IMR-90 (cell line): ENCODE measurements at regions not wholly inside any gene's neighbourhood (a gene's known extent, or its start where the extent isn't known, plus 50 kb on each side); places are given as distances from the start of the nearest gene placed in this dataset.

Experiments used
- ATAC-seq: fragments of 200-7000 bp; cut with Tn5 transposase; 2 replicates; pipeline ENCODE4 v1.9.1; 2020; ENCODE audit warnings: low read depth, mild to moderate bottlenecking, moderate library complexity
- BruUV-seq: library from RNA; stranded (reverse); fragments of 400-500 nt; replicated peaks from 2 replicates; lab custom pipeline; 2021; lab: Mats Ljungman, UMichigan
- CTCF ChIA-PET: fragments of 300-600 bp; formaldehyde crosslinking; extraction: SDS; loops from one replicate; lab custom pipeline; 2021; ENCODE audit warnings: antibody characterized with exemption; lab: Yijun Ruan, JAX
- POLR2A ChIA-PET: fragments of 300-600 bp; sonication (Branson Sonifier 250); formaldehyde crosslinking; loops from one replicate; lab custom pipeline; 2022; ENCODE audit warnings: antibody characterized with exemption; ENCODE audit not compliant: unreplicated experiment; lab: Charles Lee
- DNase-seq: peaks from one replicate; pipeline ENCODE4 v3.0.0; 2013
- H2AFZ ChIP-seq: replicated peaks from 2 replicates; pipeline ENCODE3; 2013; ENCODE audit warnings: low read length, mild to moderate bottlenecking; ENCODE audit not compliant: poor library complexity
- H2AK5ac ChIP-seq: 2 replicates; pipeline ENCODE4 v1.6.1; 2013; ENCODE audit warnings: low read depth, low read length, inconsistent platforms
- H2AK9ac ChIP-seq: replicated peaks from 2 replicates; pipeline ENCODE3; 2013; ENCODE audit warnings: mild to moderate bottlenecking, low read depth, low read length, moderate library complexity; ENCODE audit not compliant: poor library complexity
- H2BK120ac ChIP-seq: 2 replicates; pipeline ENCODE4 v1.6.1; 2013; ENCODE audit warnings: low read depth, low read length, inconsistent platforms
- H2BK15ac ChIP-seq: 3 replicates; pipeline ENCODE4 v1.6.1; 2013; ENCODE audit warnings: low read depth, low read length, inconsistent platforms
- H2BK20ac ChIP-seq: 2 replicates; pipeline ENCODE4 v1.6.1; 2013; ENCODE audit warnings: low read depth, mild to moderate bottlenecking, inconsistent platforms, low read length, moderate library complexity
- H2BK5ac ChIP-seq: 2 replicates; pipeline ENCODE4 v1.6.1; 2013; ENCODE audit warnings: mild to moderate bottlenecking, low read depth, low read length, inconsistent platforms; ENCODE audit not compliant: poor library complexity, severe bottlenecking
- H3K14ac ChIP-seq: replicated peaks from 2 replicates; pipeline ENCODE4 v1.6.1; 2013; ENCODE audit warnings: low read depth, low read length, inconsistent platforms
- H3K18ac ChIP-seq: 2 replicates; pipeline ENCODE4 v1.6.1; 2013; ENCODE audit warnings: low read depth, low read length, control low read depth
- H3K23ac ChIP-seq: 2 replicates; pipeline ENCODE4 v1.6.1; 2013; ENCODE audit warnings: low read depth, low read length, inconsistent platforms
- H3K27ac ChIP-seq: 2 replicates; pipeline ENCODE4 v1.5.1; 2013; ENCODE audit warnings: mild to moderate bottlenecking, control low read depth, low read length; ENCODE audit not compliant: insufficient read depth
- H3K27me3 ChIP-seq: 2 replicates; pipeline ENCODE4 v1.6.1; 2013; ENCODE audit warnings: low read length; ENCODE audit not compliant: control insufficient read depth, insufficient read depth
- H3K36me3 ChIP-seq: 2 replicates; pipeline ENCODE4 v1.6.1; 2013; ENCODE audit warnings: low read length, mixed read lengths; ENCODE audit not compliant: control insufficient read depth, insufficient read depth
- H3K4ac ChIP-seq: 2 replicates; pipeline ENCODE4 v1.6.1; 2013; ENCODE audit warnings: low read depth, low read length, inconsistent platforms
- H3K4me1 ChIP-seq: 2 replicates; pipeline ENCODE4 v1.6.1; 2013; ENCODE audit warnings: low read length, mixed read lengths; ENCODE audit not compliant: control insufficient read depth, insufficient read depth
- H3K4me2 ChIP-seq: 2 replicates; pipeline ENCODE4 v1.6.1; 2013; ENCODE audit warnings: low read depth, mild to moderate bottlenecking, control low read depth, low read length, moderate library complexity
- H3K4me3 ChIP-seq: 2 replicates; pipeline ENCODE4 v1.5.1; 2013; ENCODE audit warnings: low read depth, mild to moderate bottlenecking, control low read depth, low read length, moderate library complexity; ENCODE audit not compliant: insufficient read depth
- H3K56ac ChIP-seq: 2 replicates; pipeline ENCODE4 v1.6.1; 2013; ENCODE audit warnings: low read length, inconsistent platforms; ENCODE audit not compliant: insufficient read depth; ENCODE audit errors: extremely low read depth
- H3K79me1 ChIP-seq, 2 experiments: 2 replicates each; pipeline ENCODE4 v1.6.1; 2013; ENCODE audit warnings: low read length in 2 of 2, inconsistent platforms in 1 of 2, low read depth in 1 of 2
- H3K9ac ChIP-seq: 2 replicates; pipeline ENCODE4 v1.6.1; 2013; ENCODE audit warnings: low read depth, low read length, control low read depth
- H3K9me1 ChIP-seq: 2 replicates; pipeline ENCODE4 v1.6.1; 2013; ENCODE audit warnings: low read length, inconsistent platforms; ENCODE audit not compliant: insufficient read depth
- H3K9me3 ChIP-seq: 2 replicates; pipeline ENCODE4 v1.6.1; 2013; ENCODE audit warnings: low read length; ENCODE audit not compliant: control insufficient read depth, insufficient read depth
- H4K20me1 ChIP-seq: 2 replicates; pipeline ENCODE4 v1.6.1; 2013; ENCODE audit warnings: low read length, inconsistent platforms; ENCODE audit not compliant: insufficient read depth
- H4K5ac ChIP-seq: 2 replicates; pipeline ENCODE4 v1.6.1; 2013; ENCODE audit warnings: mild to moderate bottlenecking, low read depth, low read length, control low read depth
- H4K8ac ChIP-seq, 2 experiments: 2 replicates each; pipeline ENCODE4 v1.6.1; 2013; ENCODE audit warnings: low read depth in 2 of 2, low read length in 2 of 2, control low read depth in 1 of 2, inconsistent platforms in 1 of 2
- H4K91ac ChIP-seq: 2 replicates; pipeline ENCODE4 v1.6.1; 2013; ENCODE audit warnings: low read depth, low read length, inconsistent platforms; ENCODE audit not compliant: insufficient read depth
- CTCF ChIP-seq: conservative IDR thresholded peaks from 2 replicates; pipeline ENCODE4 v1.5.1; 2012; ENCODE audit warnings: mild to moderate bottlenecking, low read depth, low read length, improper control_type of control experiment
- FOS ChIP-seq: fragments of 150-350 bp; IDR thresholded peaks from 2 replicates; pipeline ENCODE4 v1.6.1; 2016; ENCODE audit warnings: low read depth, low read length
- POLR2A ChIP-seq: IDR thresholded peaks from 2 replicates; pipeline ENCODE4 v1.6.1; 2012; ENCODE audit warnings: mild to moderate bottlenecking, low read depth, low read length
- RAD21 ChIP-seq: IDR thresholded peaks from 2 replicates; pipeline ENCODE4 v1.6.1; 2012; ENCODE audit warnings: low read length, improper control_type of control experiment
- RCOR1 ChIP-seq: IDR thresholded peaks from 2 replicates; pipeline ENCODE4 v1.6.1; 2012; ENCODE audit warnings: mild to moderate bottlenecking, low read length, improper control_type of control experiment; ENCODE audit not compliant: insufficient replicate concordance
- RFX5 ChIP-seq: IDR thresholded peaks from 2 replicates; pipeline ENCODE4 v1.8.0; 2012; ENCODE audit warnings: low read depth, mild to moderate bottlenecking, low read length, moderate library complexity
- SMC3 ChIP-seq: fragments of 150-350 bp; IDR thresholded peaks from 2 replicates; pipeline ENCODE4 v1.6.1; 2016; ENCODE audit warnings: low read depth, mild to moderate bottlenecking, antibody characterized with exemption, low read length, moderate library complexity
- USF2 ChIP-seq: fragments of 150-350 bp; IDR thresholded peaks from 2 replicates; pipeline ENCODE4 v1.6.1; 2017; ENCODE audit warnings: mild to moderate bottlenecking, antibody characterized with exemption, low read length, low read depth
- WGBS, 2 experiments: methylation state at CpG; one replicate each; pipeline versions ENCODE4 v1.1.5 to v1.1.7; 2013; ENCODE audit warnings: missing lambda C conversion rate in 2 of 2; ENCODE audit not compliant: insufficient read length in 1 of 2; ENCODE audit errors: extremely low coverage in 2 of 2; 5-methylcytosine and 5-hydroxymethylcytosine counted together
- dilution Hi-C: fragments of 300-500 bp; cut with HindIII; formaldehyde crosslinking; loops from one replicate; pipeline ENCODE4 v1.14.3; 2018; ENCODE audit warnings: low sequenced_read_pairs; ENCODE audit not compliant: unreplicated experiment
- in situ Hi-C: fragments of 300-500 bp; cut with MboI; formaldehyde crosslinking; loops from 3 replicates; pipeline ENCODE4 v1.14.3; 2019; ENCODE audit warnings: low sequenced_read_pairs, inconsistent platforms, mixed read lengths
- intact Hi-C: fragments of 100-400 bp; cut with micrococcal nuclease; formaldehyde crosslinking; loops from 2 replicates; pipeline ENCODE4 v1.10.0; 2022

- dilution Hi-C loops (no loop called here), in situ Hi-C loops (no loop called here), intact Hi-C loops (no loop called here)
- Histone ChIP-seq H3K56ac (no peak overlapping the region), H3K18ac (no peak overlapping the region), H2BK5ac (no peak overlapping the region), H3K9ac (no peak overlapping the region), H3K4me1 (no peaks in the 10 kb centered on the region), H2BK15ac (no peak overlapping the region), H3K27ac (no peak overlapping the region), H3K14ac (no peak overlapping the region), H2AK5ac (no peak overlapping the region), H3K4me2 (no peak overlapping the region), H3K79me1 (no peaks in the 10 kb centered on the region), H2AFZ (no peak overlapping the region), H3K27me3 (no peaks in the 10 kb centered on the region), H4K20me1 (no peaks in the 10 kb centered on the region), H3K4ac (no peak overlapping the region), H3K9me1 (no peaks in the 10 kb centered on the region), H3K9me3 (no peaks in the 10 kb centered on the region), H4K91ac (no peak overlapping the region), H3K23ac (no peak overlapping the region), H3K4me3 (no peak overlapping the region), H2BK20ac (no peak overlapping the region), H4K5ac (no peak overlapping the region), H2AK9ac (peak overlapping the region; percentile 76), H4K8ac (no peak overlapping the region), H2BK120ac (no peak overlapping the region), H3K36me3 (no peaks in the 10 kb centered on the region)
- no TSS peak for BruUV-seq
- WGBS, 2 experiments, result no CpG with 5 or more reads among the region's 2 CpGs
- CTCF ChIA-PET, result interaction anchor here (0.6 kb wide), 1 partner anchor 916 kb away, joined by 3 read pairs; no protein-coding TSS in a partner anchor
- TF ChIP-seq RCOR1, result no peak
- TF ChIP-seq SMC3, result no peak
- TF ChIP-seq POLR2A, result no peak
- TF ChIP-seq FOS, result no peak
- no peak for TF ChIP-seq CTCF
- TF ChIP-seq RAD21, result no peak
- no peak for TF ChIP-seq RFX5
- TF ChIP-seq USF2, result no peak
- POLR2A ChIA-PET, result no interaction called here
- DNase-seq (no peak), ATAC-seq (no peak)
These were observed 293.4 kb upstream of the IGFBP7 start for GRCh38 chr4:57403591-57403990.
